HCT116 (cell line): ENCODE measurements at regions not wholly inside any gene's neighbourhood (a gene's known extent, or its start where the extent isn't known, plus 50 kb on each side); places are given as distances from the start of the nearest gene placed in this dataset.

Experiments used
- EZH2 ChIP-seq: fragments of 200-600 bp; sonication (generic); IDR thresholded peaks from 2 replicates; pipeline ENCODE4 v1.6.1; 2017; ENCODE audit warnings: antibody characterized with exemption, mixed run types
- EZH2phosphoT487 ChIP-seq: fragments of 200-600 bp; IDR thresholded peaks from 2 replicates; pipeline ENCODE4 v1.6.1; 2018; ENCODE audit warnings: antibody characterized with exemption, borderline replicate concordance
- POLR2A ChIP-seq: IDR thresholded peaks from 2 replicates; pipeline ENCODE4 v1.7.0; 2011; ENCODE audit warnings: borderline replicate concordance; ENCODE audit not compliant: insufficient read depth, insufficient read length; ENCODE audit errors: extremely low read depth
- POLR2AphosphoS5 ChIP-seq: IDR thresholded peaks from 2 replicates; pipeline ENCODE4 v1.6.1; 2011; ENCODE audit warnings: mild to moderate bottlenecking, low read depth, low read length, moderate library complexity
- SP1 ChIP-seq: IDR thresholded peaks from 2 replicates; pipeline ENCODE4 v1.6.1; 2012; ENCODE audit warnings: low read depth
- SRF ChIP-seq: IDR thresholded peaks from 2 replicates; pipeline ENCODE4 v1.6.1; 2012; ENCODE audit warnings: low read depth
- TF ChIP-seq, protein P1 (sequence below), 3 experiments: fragments of 200-600 bp in 1 of 3; sonication (generic) in 1 of 3; IDR thresholded peaks in 2 of 3; conservative IDR thresholded peaks in 1 of 3; 2 replicates each; pipeline ENCODE4 v1.5.1; 2012 to 2017; ENCODE audit warnings: low read depth in 2 of 3, low read length in 2 of 3, antibody characterized with exemption in 1 of 3, borderline replicate concordance in 1 of 3, control low read depth in 1 of 3, mild to moderate bottlenecking in 1 of 3, mixed read lengths in 1 of 3, mixed run types in 1 of 3, moderate library complexity in 1 of 3; ENCODE audit not compliant: insufficient read depth in 1 of 3
- TF ChIP-seq, protein P2 (sequence below): IDR thresholded peaks from 2 replicates; pipeline ENCODE4 v1.6.1; 2012; ENCODE audit warnings: low read depth
- TF ChIP-seq, protein P3 (sequence below): IDR thresholded peaks from 2 replicates; pipeline ENCODE4 v1.6.1; 2012

- TF ChIP-seq, protein P1, sequence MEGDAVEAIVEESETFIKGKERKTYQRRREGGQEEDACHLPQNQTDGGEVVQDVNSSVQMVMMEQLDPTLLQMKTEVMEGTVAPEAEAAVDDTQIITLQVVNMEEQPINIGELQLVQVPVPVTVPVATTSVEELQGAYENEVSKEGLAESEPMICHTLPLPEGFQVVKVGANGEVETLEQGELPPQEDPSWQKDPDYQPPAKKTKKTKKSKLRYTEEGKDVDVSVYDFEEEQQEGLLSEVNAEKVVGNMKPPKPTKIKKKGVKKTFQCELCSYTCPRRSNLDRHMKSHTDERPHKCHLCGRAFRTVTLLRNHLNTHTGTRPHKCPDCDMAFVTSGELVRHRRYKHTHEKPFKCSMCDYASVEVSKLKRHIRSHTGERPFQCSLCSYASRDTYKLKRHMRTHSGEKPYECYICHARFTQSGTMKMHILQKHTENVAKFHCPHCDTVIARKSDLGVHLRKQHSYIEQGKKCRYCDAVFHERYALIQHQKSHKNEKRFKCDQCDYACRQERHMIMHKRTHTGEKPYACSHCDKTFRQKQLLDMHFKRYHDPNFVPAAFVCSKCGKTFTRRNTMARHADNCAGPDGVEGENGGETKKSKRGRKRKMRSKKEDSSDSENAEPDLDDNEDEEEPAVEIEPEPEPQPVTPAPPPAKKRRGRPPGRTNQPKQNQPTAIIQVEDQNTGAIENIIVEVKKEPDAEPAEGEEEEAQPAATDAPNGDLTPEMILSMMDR (IDR thresholded peaks at IDR 0.05 in 2 of 3, conservative IDR thresholded peaks at IDR 0.05 in 1 of 3; ENCODE audit: borderline replicate concordance in 1 of 3, insufficient read depth in 1 of 3, low read depth in 2 of 3, low read length in 2 of 3) = no peak
- TF ChIP-seq EZH2phosphoT487 (no peak), EZH2 (no peak), SRF (no peak), POLR2AphosphoS5 (no peak), POLR2A (no peak), SP1 (no peak)
- TF ChIP-seq, protein P2, sequence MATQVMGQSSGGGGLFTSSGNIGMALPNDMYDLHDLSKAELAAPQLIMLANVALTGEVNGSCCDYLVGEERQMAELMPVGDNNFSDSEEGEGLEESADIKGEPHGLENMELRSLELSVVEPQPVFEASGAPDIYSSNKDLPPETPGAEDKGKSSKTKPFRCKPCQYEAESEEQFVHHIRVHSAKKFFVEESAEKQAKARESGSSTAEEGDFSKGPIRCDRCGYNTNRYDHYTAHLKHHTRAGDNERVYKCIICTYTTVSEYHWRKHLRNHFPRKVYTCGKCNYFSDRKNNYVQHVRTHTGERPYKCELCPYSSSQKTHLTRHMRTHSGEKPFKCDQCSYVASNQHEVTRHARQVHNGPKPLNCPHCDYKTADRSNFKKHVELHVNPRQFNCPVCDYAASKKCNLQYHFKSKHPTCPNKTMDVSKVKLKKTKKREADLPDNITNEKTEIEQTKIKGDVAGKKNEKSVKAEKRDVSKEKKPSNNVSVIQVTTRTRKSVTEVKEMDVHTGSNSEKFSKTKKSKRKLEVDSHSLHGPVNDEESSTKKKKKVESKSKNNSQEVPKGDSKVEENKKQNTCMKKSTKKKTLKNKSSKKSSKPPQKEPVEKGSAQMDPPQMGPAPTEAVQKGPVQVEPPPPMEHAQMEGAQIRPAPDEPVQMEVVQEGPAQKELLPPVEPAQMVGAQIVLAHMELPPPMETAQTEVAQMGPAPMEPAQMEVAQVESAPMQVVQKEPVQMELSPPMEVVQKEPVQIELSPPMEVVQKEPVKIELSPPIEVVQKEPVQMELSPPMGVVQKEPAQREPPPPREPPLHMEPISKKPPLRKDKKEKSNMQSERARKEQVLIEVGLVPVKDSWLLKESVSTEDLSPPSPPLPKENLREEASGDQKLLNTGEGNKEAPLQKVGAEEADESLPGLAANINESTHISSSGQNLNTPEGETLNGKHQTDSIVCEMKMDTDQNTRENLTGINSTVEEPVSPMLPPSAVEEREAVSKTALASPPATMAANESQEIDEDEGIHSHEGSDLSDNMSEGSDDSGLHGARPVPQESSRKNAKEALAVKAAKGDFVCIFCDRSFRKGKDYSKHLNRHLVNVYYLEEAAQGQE = no peak
- TF ChIP-seq, protein P3, sequence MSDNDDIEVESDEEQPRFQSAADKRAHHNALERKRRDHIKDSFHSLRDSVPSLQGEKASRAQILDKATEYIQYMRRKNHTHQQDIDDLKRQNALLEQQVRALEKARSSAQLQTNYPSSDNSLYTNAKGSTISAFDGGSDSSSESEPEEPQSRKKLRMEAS = no peak
Measured at GRCh38 chr1:199221371-199222150, 582.7 kb downstream of the PTPRC start.
